GM21576 (cell line): ENCODE measurements at regions not wholly inside any gene's neighbourhood (a gene's known extent, or its start where the extent isn't known, plus 50 kb on each side); places are given as distances from the start of the nearest gene placed in this dataset.

Source experiments
- ATAC-seq: cut with Tn5 transposase; IDR thresholded peaks from one replicate; pipeline ENCODE4 v1.9.1; 2021; ENCODE audit warnings: mild to moderate bottlenecking, moderate library complexity; ENCODE audit not compliant: unreplicated experiment

- no peak for ATAC-seq
Measured at GRCh38 chr13:80284290-80284689, 56.6 kb downstream of the SPRY2 start.

GRCh38 chr13:80278706-80279105, 62.2 kb downstream of the SPRY2 start:
- ATAC-seq = no peak

GRCh38 chr13:80276371-80277289, 64.3 kb downstream of the SPRY2 start:
- ATAC-seq = no peak

- no peak for ATAC-seq
Measured at GRCh38 chr13:80274643-80275042, 66.3 kb downstream of the SPRY2 start.

- ATAC-seq = no peak
Measured at GRCh38 chr13:80273718-80274117, 67.2 kb downstream of the SPRY2 start.

GRCh38 chr13:80265348-80265747, 75.6 kb downstream of the SPRY2 start:
- ATAC-seq = no peak

- no peak for ATAC-seq
Measured at GRCh38 chr13:80263745-80264513, 77.0 kb downstream of the SPRY2 start.

- no peak for ATAC-seq
Measured at GRCh38 chr13:80262051-80262695, 78.8 kb downstream of the SPRY2 start.

- peak; percentile 65 for ATAC-seq
Measured at GRCh38 chr13:80259159-80259558, 81.8 kb downstream of the SPRY2 start.

GRCh38 chr13:80256352-80256932, 84.5 kb downstream of the SPRY2 start:
- ATAC-seq = peak; percentile 65

GRCh38 chr13:80255946-80256345, 85.0 kb downstream of the SPRY2 start:
- ATAC-seq = no peak

GRCh38 chr13:80251403-80251802, 89.5 kb downstream of the SPRY2 start:
- no peak for ATAC-seq

GRCh38 chr13:80250213-80250810, 90.6 kb downstream of the SPRY2 start:
- no peak for ATAC-seq

- no peak for ATAC-seq
Measured at GRCh38 chr13:80249516-80250212, 91.3 kb downstream of the SPRY2 start.

- no peak for ATAC-seq
Measured at GRCh38 chr13:80245162-80245733, 95.7 kb downstream of the SPRY2 start.

GRCh38 chr13:80244574-80244973, 96.4 kb downstream of the SPRY2 start:
- no peak for ATAC-seq

- no peak for ATAC-seq
Measured at GRCh38 chr13:80242728-80243427, 98.0 kb downstream of the SPRY2 start.

- no peak for ATAC-seq
Measured at GRCh38 chr13:80239571-80240255, 101.2 kb downstream of the SPRY2 start.

- no peak for ATAC-seq
Measured at GRCh38 chr13:80239116-80239515, 101.8 kb downstream of the SPRY2 start.
